ENCODE measurements at regions not wholly inside any gene's neighbourhood (a gene's known extent, or its start where the extent isn't known, plus 50 kb on each side); places are given as distances from the start of the nearest gene placed in this dataset.

DNA sequence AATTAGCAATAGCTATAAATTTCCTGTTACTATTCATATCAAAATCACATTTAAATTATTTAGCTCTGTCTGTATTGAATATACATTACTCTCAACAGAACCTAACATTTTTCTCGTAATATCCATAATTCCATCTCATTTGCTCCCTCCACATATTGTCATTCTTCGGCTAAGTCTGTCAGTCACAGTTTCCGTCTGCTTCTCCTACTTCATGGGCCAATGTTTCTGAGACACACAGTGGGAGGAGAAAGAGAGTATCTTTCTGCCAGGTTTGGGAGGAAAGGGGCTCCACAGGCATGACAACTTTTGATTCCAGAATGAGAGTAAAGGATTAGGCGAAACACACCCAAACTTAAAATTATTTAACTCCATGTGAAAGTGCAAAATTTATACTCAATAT lies 273.1 kb upstream of the SMIM21 start:
- TF ChIP-seq, protein P1, sequence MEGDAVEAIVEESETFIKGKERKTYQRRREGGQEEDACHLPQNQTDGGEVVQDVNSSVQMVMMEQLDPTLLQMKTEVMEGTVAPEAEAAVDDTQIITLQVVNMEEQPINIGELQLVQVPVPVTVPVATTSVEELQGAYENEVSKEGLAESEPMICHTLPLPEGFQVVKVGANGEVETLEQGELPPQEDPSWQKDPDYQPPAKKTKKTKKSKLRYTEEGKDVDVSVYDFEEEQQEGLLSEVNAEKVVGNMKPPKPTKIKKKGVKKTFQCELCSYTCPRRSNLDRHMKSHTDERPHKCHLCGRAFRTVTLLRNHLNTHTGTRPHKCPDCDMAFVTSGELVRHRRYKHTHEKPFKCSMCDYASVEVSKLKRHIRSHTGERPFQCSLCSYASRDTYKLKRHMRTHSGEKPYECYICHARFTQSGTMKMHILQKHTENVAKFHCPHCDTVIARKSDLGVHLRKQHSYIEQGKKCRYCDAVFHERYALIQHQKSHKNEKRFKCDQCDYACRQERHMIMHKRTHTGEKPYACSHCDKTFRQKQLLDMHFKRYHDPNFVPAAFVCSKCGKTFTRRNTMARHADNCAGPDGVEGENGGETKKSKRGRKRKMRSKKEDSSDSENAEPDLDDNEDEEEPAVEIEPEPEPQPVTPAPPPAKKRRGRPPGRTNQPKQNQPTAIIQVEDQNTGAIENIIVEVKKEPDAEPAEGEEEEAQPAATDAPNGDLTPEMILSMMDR (conservative IDR thresholded peaks at IDR 0.05): no peak
- Mint-ChIP-seq H3K27me3 (ENCODE audit: insufficient read depth) (no peaks in the 10 kb centered on the region), H3K4me3 (no peak overlapping the region), H3K4me1 (no peaks in the 10 kb centered on the region), H3K36me3 (ENCODE audit: low read depth) (peaks cover 4% of the 10 kb centered on the region), H3K27ac (no peak overlapping the region), H3K9me3 (peaks cover 24% of the 10 kb centered on the region)
- Histone ChIP-seq H3K4me1 (ENCODE audit: control insufficient read depth, insufficient read depth, low read length) (no peaks in the 10 kb centered on the region), H3K27ac (ENCODE audit: low read depth, low read length) (no peak overlapping the region), H3K27me3 (ENCODE audit: control insufficient read depth, insufficient read depth, low read length, poor library complexity, severe bottlenecking) (no peaks in the 10 kb centered on the region), H3K9ac (ENCODE audit: extremely low read depth, low read length, poor library complexity, severe bottlenecking) (no peak overlapping the region), H3K4me3 (ENCODE audit: low read length) (no peak overlapping the region), H3K36me3 (ENCODE audit: control insufficient read depth, insufficient read depth, low read length) (no peaks in the 10 kb centered on the region), H3K9me3 (ENCODE audit: control insufficient read depth, low read length) (peaks cover 13% of the 10 kb centered on the region)
- 96 to 100% methylated on average over 1 to 4 of the region's 4 CpGs for WGBS, 2 experiments (ENCODE audit: insufficient coverage in 1 of 2, insufficient read length in 1 of 2)
- DNase-seq: no peak

DNA sequence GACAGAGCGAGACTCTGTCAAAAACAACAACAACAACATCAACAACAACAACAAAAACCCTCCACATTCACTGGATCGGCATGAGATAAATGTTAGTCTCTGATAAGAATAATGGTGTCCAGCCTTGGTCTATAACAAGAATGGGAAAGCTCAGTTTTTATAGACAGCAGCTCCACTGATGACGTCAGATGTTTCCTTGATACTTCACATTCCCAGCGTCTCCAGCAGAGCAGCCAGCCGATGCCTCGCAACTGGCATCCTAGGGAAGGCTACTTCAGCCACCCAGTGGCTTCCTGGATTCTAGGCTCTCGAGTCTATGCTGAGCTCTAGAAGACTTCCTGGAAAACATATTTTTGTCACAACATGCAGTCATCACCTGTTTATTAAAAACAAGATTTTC lies 271.4 kb upstream of the SMIM21 start:
- no peak overlapping the region for H3K4me3 Mint-ChIP-seq

DNA sequence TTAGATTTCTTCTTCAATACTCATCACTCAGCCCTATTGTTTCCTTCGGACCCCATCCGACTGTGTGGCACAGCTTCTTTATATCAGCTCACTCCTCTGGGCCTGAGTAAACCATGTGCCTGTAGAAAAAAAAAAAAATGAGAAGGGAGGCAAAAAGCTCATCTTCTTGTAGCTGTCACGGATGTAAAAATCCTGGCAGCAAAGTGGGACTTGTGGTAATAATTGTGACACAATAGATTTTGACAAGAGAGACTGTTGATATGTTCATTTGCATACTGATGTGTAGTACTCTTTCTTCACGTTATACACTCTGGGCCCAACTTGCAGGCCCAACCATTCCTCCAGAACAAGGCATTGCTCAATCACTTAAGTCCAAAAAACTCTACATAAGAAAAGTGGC lies 270.0 kb upstream of the SMIM21 start:
- Mint-ChIP-seq H3K27ac (no peak overlapping the region), H3K27me3 (ENCODE audit: insufficient read depth) (no peaks in the 10 kb centered on the region), H3K4me1 (no peaks in the 10 kb centered on the region), H3K36me3 (ENCODE audit: low read depth) (peaks cover 4% of the 10 kb centered on the region), H3K9me3 (peaks cover 9% of the 10 kb centered on the region), H3K4me3 (no peak overlapping the region)
- H3K27ac ChIP-seq (ENCODE audit: low read depth, low read length): no peak overlapping the region
- DNase-seq: no peak
- H3K9ac ChIP-seq (ENCODE audit: extremely low read depth, low read length, poor library complexity, severe bottlenecking): no peak overlapping the region
- H3K36me3 ChIP-seq (ENCODE audit: control insufficient read depth, insufficient read depth, low read length): no peaks in the 10 kb centered on the region
- no peaks in the 10 kb centered on the region for H3K27me3 ChIP-seq (ENCODE audit: control insufficient read depth, insufficient read depth, low read length, poor library complexity, severe bottlenecking)
- H3K4me1 ChIP-seq (ENCODE audit: control insufficient read depth, insufficient read depth, low read length): no peaks in the 10 kb centered on the region
- 70 to 74% methylated on average over 2 to 4 of the region's 4 CpGs for WGBS, 2 experiments (ENCODE audit: insufficient coverage in 1 of 2, insufficient read length in 1 of 2)
- H3K4me3 ChIP-seq (ENCODE audit: low read length): no peak overlapping the region
- H3K9me3 ChIP-seq (ENCODE audit: control insufficient read depth, low read length): peaks cover 4% of the 10 kb centered on the region
- TF ChIP-seq, protein P1 (conservative IDR thresholded peaks at IDR 0.05): no peak

More for the DNA sequence above, 271.4 kb upstream of the SMIM21 start:
- H3K27ac ChIP-seq (ENCODE audit: low read depth, low read length): no peak overlapping the region
- no peak for DNase-seq
- H3K9me3 ChIP-seq (ENCODE audit: control insufficient read depth, low read length): peaks cover 13% of the 10 kb centered on the region
- no peaks in the 10 kb centered on the region for H3K4me1 ChIP-seq (ENCODE audit: control insufficient read depth, insufficient read depth, low read length)
- H3K27ac Mint-ChIP-seq: no peak overlapping the region
- H3K9me3 Mint-ChIP-seq: peaks cover 22% of the 10 kb centered on the region
- no peak overlapping the region for H3K4me3 ChIP-seq (ENCODE audit: low read length)
- 96 to 100% methylated on average over 3 to 6 of the region's 7 CpGs for WGBS, 2 experiments (ENCODE audit: insufficient coverage in 1 of 2, insufficient read length in 1 of 2)
- no peaks in the 10 kb centered on the region for H3K36me3 ChIP-seq (ENCODE audit: control insufficient read depth, insufficient read depth, low read length)
- no peak overlapping the region for H3K9ac ChIP-seq (ENCODE audit: extremely low read depth, low read length, poor library complexity, severe bottlenecking)
- H3K36me3 Mint-ChIP-seq (ENCODE audit: low read depth): peaks cover 4% of the 10 kb centered on the region
- no peaks in the 10 kb centered on the region for H3K27me3 Mint-ChIP-seq (ENCODE audit: insufficient read depth)
- TF ChIP-seq, protein P1 (conservative IDR thresholded peaks at IDR 0.05): no peak
- no peaks in the 10 kb centered on the region for H3K27me3 ChIP-seq (ENCODE audit: control insufficient read depth, insufficient read depth, low read length, poor library complexity, severe bottlenecking)
- no peaks in the 10 kb centered on the region for H3K4me1 Mint-ChIP-seq

All from endodermal cell (in vitro differentiated cells).